ENCODE measurements at regions not wholly inside any gene's neighbourhood (a gene's known extent, or its start where the extent isn't known, plus 50 kb on each side); places are given as distances from the start of the nearest gene placed in this dataset.
"Not testable (repeated sequence)": the region's sequence is repeated elsewhere in the genome, so short reads cannot be mapped to it uniquely, and the experiment has no call there.

GRCh38 chr3:182330646-182331045 is 462.7 kb upstream of the ATP11B start:
- no peak overlapping the region for H3K4me3 ChIP-seq (ENCODE audit: control insufficient read depth, low read depth, low read length)
- no peak for DNase-seq (ENCODE audit: low read depth)
- no peak for TF ChIP-seq CTCF (conservative IDR thresholded peaks at IDR 0.05; ENCODE audit: control insufficient read depth, insufficient read depth, low read depth, low read length)

- no peak overlapping the region for H3K4me3 ChIP-seq (ENCODE audit: control insufficient read depth, low read depth, low read length)
- TF ChIP-seq CTCF (conservative IDR thresholded peaks at IDR 0.05; ENCODE audit: control insufficient read depth, insufficient read depth, low read depth, low read length), result no peak
- DNase-seq (ENCODE audit: low read depth), result no peak
Observed at GRCh38 chr3:182331341-182331740, 462.0 kb upstream of the ATP11B start.

- no peak for DNase-seq (ENCODE audit: low read depth)
- TF ChIP-seq CTCF (conservative IDR thresholded peaks at IDR 0.05; ENCODE audit: control insufficient read depth, insufficient read depth, low read depth, low read length), result no peak
- H3K4me3 ChIP-seq (ENCODE audit: control insufficient read depth, low read depth, low read length), result no peak overlapping the region
Observed at GRCh38 chr3:182342252-182342651, 451.1 kb upstream of the ATP11B start.

- H3K4me3 ChIP-seq (ENCODE audit: control insufficient read depth, low read depth, low read length); DNase-seq (ENCODE audit: low read depth): not testable (repeated sequence)
Observed at GRCh38 chr3:182344026-182344425, 449.3 kb upstream of the ATP11B start.

- no peak for DNase-seq (ENCODE audit: low read depth)
- no peak for TF ChIP-seq CTCF (conservative IDR thresholded peaks at IDR 0.05; ENCODE audit: control insufficient read depth, insufficient read depth, low read depth, low read length)
- H3K4me3 ChIP-seq (ENCODE audit: control insufficient read depth, low read depth, low read length), result no peak overlapping the region
Observed at GRCh38 chr3:182349051-182349450, 444.3 kb upstream of the ATP11B start.

- no peak for TF ChIP-seq CTCF (conservative IDR thresholded peaks at IDR 0.05; ENCODE audit: control insufficient read depth, insufficient read depth, low read depth, low read length)
- no peak for DNase-seq (ENCODE audit: low read depth)
- H3K4me3 ChIP-seq (ENCODE audit: control insufficient read depth, low read depth, low read length), result no peak overlapping the region
Observed at GRCh38 chr3:182349951-182350517, 443.3 kb upstream of the ATP11B start.

GRCh38 chr3:182357928-182358327 is 435.4 kb upstream of the ATP11B start:
- no peak for DNase-seq (ENCODE audit: low read depth)
- TF ChIP-seq CTCF (conservative IDR thresholded peaks at IDR 0.05; ENCODE audit: control insufficient read depth, insufficient read depth, low read depth, low read length), result no peak

More at GRCh38 chr3:182357928-182358327, 435.4 kb upstream of the ATP11B start:
- no peak overlapping the region for H3K4me3 ChIP-seq (ENCODE audit: control insufficient read depth, low read depth, low read length)

All from fibroblast of mammary gland (primary cell).